ENCODE measurements at regions not wholly inside any gene's neighbourhood (a gene's known extent, or its start where the extent isn't known, plus 50 kb on each side); places are given as distances from the start of the nearest gene placed in this dataset.

DNA sequence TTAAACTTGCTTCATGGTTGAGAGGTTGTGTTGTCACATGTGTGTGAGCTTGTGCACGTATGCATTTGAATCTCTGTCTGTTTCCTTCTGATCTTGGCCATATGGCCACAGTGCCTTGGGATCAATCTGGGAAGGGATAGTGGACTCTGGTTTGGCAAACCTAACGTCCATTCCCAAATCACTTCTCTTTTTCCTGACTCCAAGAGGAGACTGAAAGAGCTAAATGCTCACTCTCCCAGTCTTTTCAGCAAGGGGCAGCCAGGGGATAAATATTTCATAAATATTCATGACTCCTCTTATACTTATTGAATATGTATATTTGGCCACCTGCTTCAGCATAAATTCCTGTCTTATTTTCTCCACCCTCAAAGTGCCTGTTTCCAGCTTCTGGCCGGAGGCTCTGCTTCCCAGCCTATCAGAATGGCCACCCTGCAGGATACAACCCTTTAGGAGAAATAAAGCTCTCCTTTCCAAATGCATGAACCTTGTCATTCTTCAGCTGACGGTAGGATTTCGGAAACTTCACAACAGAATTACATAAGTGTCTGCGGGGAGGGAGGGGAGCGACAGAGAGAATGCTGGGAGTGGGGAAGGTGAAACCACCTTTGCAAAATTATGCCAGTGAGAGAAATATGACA, 112.2 kb upstream of the COPS8 start:
- TF ChIP-seq, protein P1, sequence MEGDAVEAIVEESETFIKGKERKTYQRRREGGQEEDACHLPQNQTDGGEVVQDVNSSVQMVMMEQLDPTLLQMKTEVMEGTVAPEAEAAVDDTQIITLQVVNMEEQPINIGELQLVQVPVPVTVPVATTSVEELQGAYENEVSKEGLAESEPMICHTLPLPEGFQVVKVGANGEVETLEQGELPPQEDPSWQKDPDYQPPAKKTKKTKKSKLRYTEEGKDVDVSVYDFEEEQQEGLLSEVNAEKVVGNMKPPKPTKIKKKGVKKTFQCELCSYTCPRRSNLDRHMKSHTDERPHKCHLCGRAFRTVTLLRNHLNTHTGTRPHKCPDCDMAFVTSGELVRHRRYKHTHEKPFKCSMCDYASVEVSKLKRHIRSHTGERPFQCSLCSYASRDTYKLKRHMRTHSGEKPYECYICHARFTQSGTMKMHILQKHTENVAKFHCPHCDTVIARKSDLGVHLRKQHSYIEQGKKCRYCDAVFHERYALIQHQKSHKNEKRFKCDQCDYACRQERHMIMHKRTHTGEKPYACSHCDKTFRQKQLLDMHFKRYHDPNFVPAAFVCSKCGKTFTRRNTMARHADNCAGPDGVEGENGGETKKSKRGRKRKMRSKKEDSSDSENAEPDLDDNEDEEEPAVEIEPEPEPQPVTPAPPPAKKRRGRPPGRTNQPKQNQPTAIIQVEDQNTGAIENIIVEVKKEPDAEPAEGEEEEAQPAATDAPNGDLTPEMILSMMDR (IDR thresholded peaks at IDR 0.05): no peak
- DNase-seq (ENCODE audit: low spot score) (no peak), ATAC-seq (ENCODE audit: low FRiP score) (no peak)

DNA sequence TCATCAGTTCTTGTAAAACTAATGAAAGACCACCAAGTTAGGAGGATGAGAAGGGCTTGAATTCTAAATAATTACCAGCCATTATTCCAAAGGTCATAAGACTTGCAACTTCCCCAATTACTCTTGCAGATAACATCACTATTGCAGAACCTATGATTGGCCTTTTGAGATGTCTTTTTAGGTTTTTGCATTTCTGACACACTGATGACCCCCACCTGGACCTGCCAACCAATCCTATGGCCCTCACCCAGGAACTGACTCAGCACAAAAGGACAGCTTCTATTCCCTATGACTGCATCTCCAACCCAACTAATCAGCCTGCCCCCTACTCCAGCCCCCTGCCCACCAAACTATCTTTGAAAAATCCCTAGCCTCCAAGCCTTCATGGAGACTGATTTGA, 111.5 kb upstream of the COPS8 start:
- ATAC-seq (ENCODE audit: low FRiP score): no peak
- DNase-seq (ENCODE audit: low spot score): no peak
- TF ChIP-seq, protein P1 (IDR thresholded peaks at IDR 0.05): no peak

DNA sequence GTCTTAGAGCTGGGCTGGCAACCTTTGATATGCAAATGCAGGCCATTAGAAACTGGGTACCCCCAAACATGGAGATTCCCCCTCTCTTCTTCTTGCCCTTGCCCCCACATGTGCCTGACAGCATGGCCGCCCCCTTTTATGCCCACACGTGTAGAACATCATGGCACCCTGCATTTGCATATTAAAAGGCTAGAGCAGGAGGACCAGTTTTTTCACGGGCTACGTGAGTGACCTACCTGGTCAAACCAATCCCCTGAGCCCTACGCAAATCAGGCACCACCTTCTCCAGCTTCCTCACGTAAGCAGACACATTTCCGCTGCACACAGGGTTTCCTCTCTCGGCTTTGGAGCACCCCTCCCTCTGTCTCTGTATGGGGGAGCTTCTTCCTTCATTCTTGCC, 110.9 kb upstream of the COPS8 start:
- ATAC-seq (ENCODE audit: low FRiP score) (no peak), DNase-seq (ENCODE audit: low spot score) (no peak)
- TF ChIP-seq, protein P1 (IDR thresholded peaks at IDR 0.05): no peak

DNA sequence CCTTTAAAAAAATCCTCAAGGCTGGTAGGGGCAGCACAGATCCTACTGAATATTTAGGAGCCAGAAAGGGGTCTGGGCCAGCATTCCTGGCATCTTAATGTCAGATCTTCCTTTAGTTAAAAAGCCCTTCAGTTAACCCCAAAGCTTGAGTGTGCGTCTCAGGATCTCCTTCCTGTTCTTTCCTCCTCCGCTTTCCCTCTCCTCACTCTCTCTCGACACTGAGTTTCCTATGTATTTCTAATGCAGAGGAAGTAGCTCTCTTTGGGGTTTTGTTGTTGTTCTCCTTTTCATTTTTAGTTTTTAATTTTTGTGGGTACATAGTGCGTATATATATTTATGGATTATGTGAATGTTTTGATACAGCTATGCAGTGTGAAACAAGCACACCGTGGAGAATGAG, 109.9 kb upstream of the COPS8 start:
- ATAC-seq (ENCODE audit: low FRiP score): no peak
- DNase-seq (ENCODE audit: low spot score): no peak
- TF ChIP-seq, protein P1 (IDR thresholded peaks at IDR 0.05): no peak

DNA sequence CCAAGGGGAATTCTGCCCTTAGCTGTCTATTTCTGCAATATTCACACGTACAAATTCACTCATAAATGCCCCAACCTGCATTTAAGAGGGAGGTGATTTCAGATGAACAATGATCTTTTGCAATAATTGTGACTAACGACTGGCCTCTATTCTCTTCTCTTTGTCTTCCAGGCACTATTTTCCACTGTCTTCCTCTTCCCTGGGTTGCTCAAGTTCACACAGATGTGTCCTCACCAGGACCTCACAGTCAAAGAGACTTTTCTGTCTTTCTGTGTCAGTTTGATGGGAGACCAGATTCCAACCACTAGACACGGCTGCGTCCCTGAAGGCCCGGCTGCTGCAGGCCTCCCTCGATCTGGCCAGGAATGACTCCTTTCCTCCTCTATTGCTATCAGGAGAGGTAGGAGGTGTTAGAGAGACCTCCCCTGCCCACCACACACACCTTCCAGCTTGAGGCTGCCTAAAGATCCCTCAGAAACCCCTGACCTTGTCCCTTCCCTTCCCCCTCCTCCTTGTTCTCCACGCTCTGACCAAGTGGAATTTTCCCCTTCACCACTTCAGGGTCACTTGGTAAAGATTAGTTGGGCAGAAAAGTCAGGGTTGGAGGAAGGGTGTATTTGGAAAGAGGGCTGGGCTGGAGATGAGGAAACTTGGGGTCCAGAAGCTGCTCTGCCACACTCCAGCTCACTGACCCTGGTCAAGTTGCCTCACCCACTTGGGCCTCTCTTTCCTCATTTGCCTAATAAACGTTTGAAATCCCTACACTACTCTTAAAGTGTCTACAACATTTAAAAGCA, 109.2 kb upstream of the COPS8 start:
- ATAC-seq (ENCODE audit: low FRiP score) (no peak), DNase-seq (ENCODE audit: low spot score) (no peak)
- TF ChIP-seq, protein P1 (IDR thresholded peaks at IDR 0.05): no peak

DNA sequence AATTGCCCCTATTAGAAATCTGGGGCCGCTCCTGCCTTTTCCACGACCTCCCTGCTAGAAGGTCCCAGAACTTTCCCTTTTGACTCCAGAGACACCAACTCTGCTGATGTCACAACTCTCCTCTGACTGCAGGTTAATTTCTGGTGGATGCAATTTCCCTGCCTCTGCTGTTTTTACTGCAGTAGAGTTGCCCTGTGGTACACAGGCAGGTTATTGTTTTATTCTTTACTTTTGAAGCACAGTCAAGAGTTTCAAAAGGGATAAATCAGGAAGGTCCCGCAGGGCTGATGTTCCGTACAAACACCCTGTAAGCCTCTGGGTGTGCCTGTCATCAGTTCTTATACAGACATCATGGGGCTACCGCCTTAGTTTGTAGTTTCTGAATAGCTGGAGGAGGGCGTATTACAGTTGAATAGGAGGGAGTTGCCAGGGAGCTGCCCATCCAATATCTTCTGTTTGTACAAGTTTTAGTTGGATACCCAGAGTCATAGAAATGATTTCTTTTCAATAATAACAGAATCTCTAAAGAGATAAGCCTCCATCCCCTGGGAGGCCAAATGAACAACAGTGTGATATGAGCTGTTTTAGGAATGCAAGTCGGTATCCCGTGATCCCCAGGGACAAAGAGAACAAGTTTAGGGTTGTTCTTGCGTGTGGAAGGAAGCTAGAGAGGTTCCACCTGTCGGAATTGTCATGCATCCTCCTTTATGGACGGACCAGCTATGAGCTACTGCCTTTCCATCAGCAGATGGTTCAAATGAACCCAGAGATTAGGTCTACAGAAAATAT, 108.4 kb upstream of the COPS8 start:
- TF ChIP-seq, protein P1 (IDR thresholded peaks at IDR 0.05): no peak
- no peak for DNase-seq (ENCODE audit: low spot score)

More for the DNA sequence above, 108.4 kb upstream of the COPS8 start:
- ATAC-seq (ENCODE audit: low FRiP score): no peak
